ENCODE measurements at regions not wholly inside any gene's neighbourhood (a gene's known extent, or its start where the extent isn't known, plus 50 kb on each side); places are given as distances from the start of the nearest gene placed in this dataset.

GRCh38 chr18:34639687-34640086, 70.4 kb upstream of the DTNA start:
- TF ChIP-seq CTCF (IDR thresholded peaks at IDR 0.05) = no peak
- TF ChIP-seq POLR2A (IDR thresholded peaks at IDR 0.05) = no peak

Data from uterus (tissue), 2 donors.